AG10803 (cell line): ENCODE measurements at regions not wholly inside any gene's neighbourhood (a gene's known extent, or its start where the extent isn't known, plus 50 kb on each side); places are given as distances from the start of the nearest gene placed in this dataset.

ENCODE experiments used
- DNase-seq: peaks from one replicate; pipeline ENCODE4 v3.0.0; 2010; ENCODE audit warnings: low read depth
- H3K4me3 ChIP-seq: 2 replicates; pipeline ENCODE4 v1.5.1; 2011; ENCODE audit warnings: mild to moderate bottlenecking, low read length, control low read depth
- CTCF ChIP-seq: conservative IDR thresholded peaks from 2 replicates; pipeline ENCODE4 v1.5.1; 2011; ENCODE audit warnings: mild to moderate bottlenecking, low read length, control low read depth, inconsistent platforms

DNA sequence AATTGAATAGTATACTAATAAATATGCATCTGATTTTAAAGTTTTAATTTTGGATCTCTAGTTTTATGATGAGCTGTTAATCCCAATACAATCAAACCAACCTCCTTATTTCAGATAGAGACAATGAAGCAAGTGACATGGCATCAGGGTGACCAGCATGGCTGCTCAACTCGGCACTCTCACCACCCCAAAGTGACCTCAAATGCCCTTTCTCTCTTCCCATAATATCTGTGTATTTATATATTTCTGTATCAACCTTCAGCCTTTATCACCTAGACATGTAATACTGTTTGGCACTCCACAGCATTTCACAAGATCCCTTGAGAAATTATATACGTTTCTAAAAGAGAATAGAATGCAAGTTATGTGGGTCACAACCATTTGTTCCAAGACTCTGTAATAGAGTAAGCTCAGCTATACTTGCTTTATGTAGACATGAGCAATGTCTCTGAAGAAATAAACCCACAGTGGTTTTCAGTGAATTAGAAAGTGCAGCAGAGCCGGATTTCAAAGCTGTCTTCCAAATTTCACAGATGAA is 1623.2 kb upstream of the PABPC4L start:
- no peak overlapping the region for H3K4me3 ChIP-seq
- TF ChIP-seq CTCF, result no peak

DNA sequence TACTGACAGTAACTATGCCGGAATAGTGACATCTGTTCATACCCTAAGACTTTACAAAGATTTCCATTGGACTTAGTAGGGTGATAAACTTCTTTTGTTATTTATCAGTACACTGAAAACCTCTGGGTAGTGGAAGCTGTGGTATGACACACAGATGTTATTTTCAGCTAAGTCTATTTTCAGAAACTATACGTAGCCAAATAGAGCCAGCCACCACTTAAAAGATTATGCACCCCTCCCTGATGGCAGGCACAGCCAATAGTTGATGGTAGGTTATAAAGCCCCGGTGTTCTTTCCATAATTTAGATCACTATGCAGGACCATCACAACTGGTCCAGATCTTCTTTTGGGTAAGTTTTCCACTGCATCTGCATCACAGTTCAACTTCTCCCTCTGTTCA is 1603.2 kb upstream of the PABPC4L start:
- TF ChIP-seq CTCF, result no peak
- no peak for DNase-seq
- H3K4me3 ChIP-seq, result no peak overlapping the region

More for the DNA sequence above, 1623.2 kb upstream of the PABPC4L start:
- no peak for DNase-seq

DNA sequence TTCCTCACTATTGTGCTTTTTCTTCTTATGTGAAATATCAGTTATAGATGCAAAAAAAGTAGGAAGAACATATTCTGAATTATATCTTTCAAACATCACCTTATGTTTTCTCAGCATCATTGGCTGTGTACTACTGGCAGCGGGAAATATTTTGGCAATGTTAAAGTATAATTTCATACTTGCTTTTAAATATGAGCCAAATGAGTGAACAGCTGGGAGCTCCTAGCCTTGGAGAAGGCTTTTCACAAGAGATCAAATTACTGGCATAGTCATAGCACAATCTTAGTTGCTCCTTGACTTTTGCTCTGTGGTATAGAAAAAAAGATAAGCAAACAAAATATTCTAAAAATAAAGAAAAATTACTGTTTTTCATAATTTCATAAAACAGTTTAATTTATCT is 1575.8 kb upstream of the PABPC4L start:
- DNase-seq, result no peak
- no peak for TF ChIP-seq CTCF

DNA sequence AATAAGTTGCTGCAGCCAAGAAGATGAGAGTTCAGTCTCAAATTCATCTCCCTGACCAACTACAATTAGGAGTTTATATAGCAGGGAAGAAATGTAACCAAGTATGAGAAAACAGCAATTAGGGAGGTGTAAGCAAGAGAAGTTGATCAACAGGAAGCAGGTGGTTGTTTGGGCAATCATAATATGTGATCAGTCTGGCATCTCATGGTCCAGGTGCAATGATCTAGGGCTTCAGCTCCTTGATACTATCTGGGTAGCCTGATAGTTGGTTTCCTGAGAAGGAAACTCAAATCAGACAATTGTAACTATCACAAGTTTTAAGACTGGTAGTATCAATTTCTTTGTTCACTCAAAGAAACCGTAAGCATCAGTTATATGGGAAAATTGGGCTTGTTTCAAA is 1574.3 kb upstream of the PABPC4L start:
- DNase-seq, result no peak
- H3K4me3 ChIP-seq, result no peak overlapping the region
- no peak for TF ChIP-seq CTCF

More for the DNA sequence above, 1575.8 kb upstream of the PABPC4L start:
- H3K4me3 ChIP-seq, result no peak overlapping the region

GRCh38 chr4:135770505-135770904 is 1568.9 kb upstream of the PABPC4L start:
- no peak for TF ChIP-seq CTCF
- no peak overlapping the region for H3K4me3 ChIP-seq
- DNase-seq, result no peak

DNA sequence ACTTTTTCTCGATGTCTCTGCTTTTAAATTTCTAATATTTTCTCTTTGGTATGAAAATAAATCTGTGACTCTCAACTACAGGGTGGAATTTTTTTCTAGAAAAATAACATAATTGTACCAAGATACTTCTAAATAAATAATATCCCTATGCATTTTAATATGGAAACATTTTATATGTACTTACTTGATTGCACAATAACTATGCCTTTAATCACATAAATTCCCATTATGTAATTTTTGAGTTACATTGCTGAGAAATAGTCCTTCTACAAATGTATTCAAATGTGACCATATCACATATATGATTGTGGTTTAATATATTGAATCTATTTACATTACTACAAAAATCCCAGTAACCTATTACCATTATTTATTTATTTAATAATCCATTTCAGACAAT is 1543.3 kb upstream of the PABPC4L start:
- DNase-seq, result no peak
- TF ChIP-seq CTCF, result no peak
- no peak overlapping the region for H3K4me3 ChIP-seq

DNA sequence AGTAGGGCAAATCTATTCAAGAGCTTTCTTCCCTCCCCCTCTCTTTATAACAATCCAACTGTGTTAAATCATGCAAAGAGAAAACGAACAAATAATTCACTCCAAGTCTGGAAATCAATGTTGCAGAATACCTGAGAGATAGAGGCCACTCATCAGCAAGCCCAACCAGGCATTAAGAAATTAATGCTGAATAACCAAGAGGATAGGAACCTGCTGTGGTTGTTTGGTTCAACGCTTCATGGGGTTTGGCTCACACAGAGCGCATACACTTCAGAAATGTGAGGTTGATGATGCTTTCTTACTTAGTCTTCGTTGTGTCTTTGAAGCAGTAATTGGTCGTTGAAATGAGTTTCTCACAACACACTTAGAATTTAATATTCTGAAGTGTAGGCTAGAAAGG is 1540.0 kb upstream of the PABPC4L start:
- no peak for DNase-seq
- TF ChIP-seq CTCF, result no peak

More for the DNA sequence above, 1540.0 kb upstream of the PABPC4L start:
- H3K4me3 ChIP-seq, result no peak overlapping the region
